Neural crest cell (in vitro differentiated cells): ENCODE measurements at regions not wholly inside any gene's neighbourhood (a gene's known extent, or its start where the extent isn't known, plus 50 kb on each side); places are given as distances from the start of the nearest gene placed in this dataset.

Source experiments
- DNase-seq: peaks from one replicate; pipeline ENCODE4 v3.0.0; 2021; ENCODE audit warnings: low read depth, mixed read lengths, low spot score
- H3K27ac Mint-ChIP-seq: one replicate; pipeline ENCODE4 v1.8.0; 2021; ENCODE audit warnings: mild to moderate bottlenecking, mixed read lengths; ENCODE audit not compliant: unreplicated experiment
- H3K27me3 Mint-ChIP-seq: 2 replicates; pipeline ENCODE4 v1.8.0; 2021; ENCODE audit warnings: low read depth, mild to moderate bottlenecking, mixed read lengths
- H3K36me3 Mint-ChIP-seq: 2 replicates; pipeline ENCODE4 v1.8.0; 2021; ENCODE audit warnings: low read depth, mild to moderate bottlenecking, mixed read lengths
- H3K4me1 Mint-ChIP-seq: 2 replicates; pipeline ENCODE4 v1.8.0; 2021; ENCODE audit warnings: mixed read lengths
- H3K4me3 Mint-ChIP-seq: one replicate; pipeline ENCODE4 v1.8.0; 2021; ENCODE audit warnings: mild to moderate bottlenecking, mixed read lengths
- H3K9me3 Mint-ChIP-seq: 2 replicates; pipeline ENCODE4 v1.8.0; 2021; ENCODE audit warnings: mixed read lengths
- TF ChIP-seq, protein P1 (sequence below): fragments of 200-600 bp; sonication (generic); conservative IDR thresholded peaks from 2 replicates; pipeline ENCODE4 v1.5.0; 2021; ENCODE audit warnings: antibody characterized with exemption, mild to moderate bottlenecking

DNA sequence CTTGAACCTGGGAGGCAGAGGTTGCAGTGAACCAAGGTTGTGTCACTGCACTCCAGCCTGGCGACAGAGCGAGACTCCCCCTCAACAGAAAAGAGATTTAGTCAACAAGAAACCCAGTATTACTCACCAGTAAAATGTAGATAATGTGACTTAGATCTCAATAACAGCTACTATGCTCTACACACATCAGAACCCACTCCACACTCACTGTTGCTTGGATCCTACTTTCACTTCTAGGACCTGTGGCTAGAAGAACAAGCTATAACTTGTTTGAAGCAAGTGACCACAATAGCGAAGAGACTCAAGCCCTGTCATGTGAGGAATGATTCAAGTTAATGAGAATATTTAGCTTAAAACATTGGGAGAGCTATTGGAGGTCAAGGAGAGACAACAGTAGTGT is 100.7 kb downstream of the ANXA2 start:
- Mint-ChIP-seq H3K36me3 (peaks cover 9% of the 10 kb centered on the region), H3K4me3 (no peak overlapping the region), H3K27ac (no peak overlapping the region), H3K9me3 (peaks cover 14% of the 10 kb centered on the region), H3K4me1 (no peaks in the 10 kb centered on the region), H3K27me3 (no peaks in the 10 kb centered on the region)
- DNase-seq, result no peak
- TF ChIP-seq, protein P1, sequence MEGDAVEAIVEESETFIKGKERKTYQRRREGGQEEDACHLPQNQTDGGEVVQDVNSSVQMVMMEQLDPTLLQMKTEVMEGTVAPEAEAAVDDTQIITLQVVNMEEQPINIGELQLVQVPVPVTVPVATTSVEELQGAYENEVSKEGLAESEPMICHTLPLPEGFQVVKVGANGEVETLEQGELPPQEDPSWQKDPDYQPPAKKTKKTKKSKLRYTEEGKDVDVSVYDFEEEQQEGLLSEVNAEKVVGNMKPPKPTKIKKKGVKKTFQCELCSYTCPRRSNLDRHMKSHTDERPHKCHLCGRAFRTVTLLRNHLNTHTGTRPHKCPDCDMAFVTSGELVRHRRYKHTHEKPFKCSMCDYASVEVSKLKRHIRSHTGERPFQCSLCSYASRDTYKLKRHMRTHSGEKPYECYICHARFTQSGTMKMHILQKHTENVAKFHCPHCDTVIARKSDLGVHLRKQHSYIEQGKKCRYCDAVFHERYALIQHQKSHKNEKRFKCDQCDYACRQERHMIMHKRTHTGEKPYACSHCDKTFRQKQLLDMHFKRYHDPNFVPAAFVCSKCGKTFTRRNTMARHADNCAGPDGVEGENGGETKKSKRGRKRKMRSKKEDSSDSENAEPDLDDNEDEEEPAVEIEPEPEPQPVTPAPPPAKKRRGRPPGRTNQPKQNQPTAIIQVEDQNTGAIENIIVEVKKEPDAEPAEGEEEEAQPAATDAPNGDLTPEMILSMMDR, result no peak
